Testis (tissue), 2 donors: ENCODE measurements at regions not wholly inside any gene's neighbourhood (a gene's known extent, or its start where the extent isn't known, plus 50 kb on each side); places are given as distances from the start of the nearest gene placed in this dataset.

Experiments
- CTCF ChIP-seq, 3 experiments: fragments of 450-650 bp in 2 of 3; fragments of 200-600 bp in 1 of 3; sonication (generic) in 1 of 3; IDR thresholded peaks; one replicate each; pipeline ENCODE4 v1.5.1; 2016 to 2019; ENCODE audit warnings: antibody characterized with exemption in 3 of 3, mild to moderate bottlenecking in 2 of 3, moderate library complexity in 1 of 3
- POLR2A ChIP-seq: fragments of 450-650 bp; IDR thresholded peaks from one replicate; pipeline ENCODE4 v1.6.1; 2017; ENCODE audit warnings: antibody characterized with exemption, mild to moderate bottlenecking, moderate library complexity

GRCh38 chr6:27178860-27179259 is 68.6 kb upstream of the PRSS16 start:
- no peak for TF ChIP-seq CTCF (IDR thresholded peaks at IDR 0.05)
- no peak for TF ChIP-seq POLR2A
